ENCODE measurements at regions not wholly inside any gene's neighbourhood (a gene's known extent, or its start where the extent isn't known, plus 50 kb on each side); places are given as distances from the start of the nearest gene placed in this dataset.

GRCh38 chr4:67346654-67347053, 198.6 kb downstream of the CENPC start:
- TF ChIP-seq CTCF (IDR thresholded peaks at IDR 0.05; ENCODE audit: insufficient read depth, low read length, poor library complexity, severe bottlenecking) (no peak), EZH2phosphoT487 (conservative IDR thresholded peaks at IDR 0.05; ENCODE audit: low read length) (no peak)

Data from SU-DHL-6 (cell line).